ENCODE measurements at regions not wholly inside any gene's neighbourhood (a gene's known extent, or its start where the extent isn't known, plus 50 kb on each side); places are given as distances from the start of the nearest gene placed in this dataset.

DNA sequence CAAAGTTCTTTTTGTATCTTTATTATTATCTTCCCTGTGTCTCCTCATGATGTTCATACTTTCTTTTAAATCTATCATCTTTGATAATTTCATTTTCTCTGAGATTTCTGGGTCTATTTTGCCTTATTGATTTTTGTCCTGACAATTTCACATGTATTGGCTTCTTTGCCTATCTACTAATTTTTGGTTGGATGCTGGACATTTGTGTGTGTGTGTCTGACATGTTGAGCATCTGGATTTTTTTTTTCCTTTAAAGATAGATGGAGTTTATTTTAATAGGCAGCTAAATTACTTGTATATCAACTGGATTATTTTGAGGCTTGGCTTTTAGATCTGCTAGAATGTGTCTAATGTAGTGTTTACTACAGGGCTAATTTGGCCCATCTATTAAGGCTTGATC lies 178.0 kb upstream of the MOCS2 start:
- TF ChIP-seq CTCF (IDR thresholded peaks at IDR 0.05) (no peak), POLR2AphosphoS5 (IDR thresholded peaks at IDR 0.05) (no peak), POLR2A (IDR thresholded peaks at IDR 0.05) (no peak), EP300 (IDR thresholded peaks at IDR 0.05; ENCODE audit: low read depth) (no peak)
